HL-60 (cell line): ENCODE measurements at regions not wholly inside any gene's neighbourhood (a gene's known extent, or its start where the extent isn't known, plus 50 kb on each side); places are given as distances from the start of the nearest gene placed in this dataset.

Experiments used
- DNase-seq, 2 experiments: peaks; one replicate each; pipeline ENCODE4 v3.0.0-alpha.2; 2010 to 2020; ENCODE audit warnings: low read depth in 1 of 2, low spot score in 1 of 2
- H3K27ac ChIP-seq: fragments of 250-450 bp; sonication (Bioruptor Pico); replicated peaks from 2 replicates; pipeline ENCODE4 v1.5.1; 2020; ENCODE audit warnings: mild to moderate bottlenecking, moderate library complexity
- H3K27me3 ChIP-seq: fragments of 250-450 bp; sonication (Bioruptor Pico); 2 replicates; pipeline ENCODE4 v1.5.1; 2021; ENCODE audit warnings: mild to moderate bottlenecking, moderate library complexity; ENCODE audit not compliant: insufficient read depth, poor library complexity, severe bottlenecking
- H3K4me3 ChIP-seq: replicated peaks from 2 replicates; pipeline ENCODE4 v1.5.1; 2011; ENCODE audit warnings: mild to moderate bottlenecking, control low read depth, low read length; ENCODE audit not compliant: insufficient read depth
- GABPA ChIP-seq: IDR thresholded peaks from 2 replicates; pipeline ENCODE4 v1.6.1; 2012; ENCODE audit warnings: low read depth
- POLR2AphosphoS5 ChIP-seq: IDR thresholded peaks from 2 replicates; pipeline ENCODE4 v1.6.1; 2012; ENCODE audit warnings: low read depth
- REST ChIP-seq: IDR thresholded peaks from 2 replicates; pipeline ENCODE4 v1.6.1; 2012; ENCODE audit warnings: low read depth; ENCODE audit not compliant: insufficient replicate concordance
- SPI1 ChIP-seq: IDR thresholded peaks from 2 replicates; pipeline ENCODE4 v1.6.1; 2012; ENCODE audit warnings: low read depth, mild to moderate bottlenecking, borderline replicate concordance
- TF ChIP-seq, protein P1 (sequence below): IDR thresholded peaks from one replicate; pipeline ENCODE4 v1.5.1; 2011; ENCODE audit warnings: low read length, control low read depth, inconsistent platforms; ENCODE audit not compliant: insufficient read depth

GRCh38 chr16:17676171-17676570 lies 205.4 kb upstream of the XYLT1 start:
- H3K4me3 ChIP-seq = no peak overlapping the region
- TF ChIP-seq, protein P1, sequence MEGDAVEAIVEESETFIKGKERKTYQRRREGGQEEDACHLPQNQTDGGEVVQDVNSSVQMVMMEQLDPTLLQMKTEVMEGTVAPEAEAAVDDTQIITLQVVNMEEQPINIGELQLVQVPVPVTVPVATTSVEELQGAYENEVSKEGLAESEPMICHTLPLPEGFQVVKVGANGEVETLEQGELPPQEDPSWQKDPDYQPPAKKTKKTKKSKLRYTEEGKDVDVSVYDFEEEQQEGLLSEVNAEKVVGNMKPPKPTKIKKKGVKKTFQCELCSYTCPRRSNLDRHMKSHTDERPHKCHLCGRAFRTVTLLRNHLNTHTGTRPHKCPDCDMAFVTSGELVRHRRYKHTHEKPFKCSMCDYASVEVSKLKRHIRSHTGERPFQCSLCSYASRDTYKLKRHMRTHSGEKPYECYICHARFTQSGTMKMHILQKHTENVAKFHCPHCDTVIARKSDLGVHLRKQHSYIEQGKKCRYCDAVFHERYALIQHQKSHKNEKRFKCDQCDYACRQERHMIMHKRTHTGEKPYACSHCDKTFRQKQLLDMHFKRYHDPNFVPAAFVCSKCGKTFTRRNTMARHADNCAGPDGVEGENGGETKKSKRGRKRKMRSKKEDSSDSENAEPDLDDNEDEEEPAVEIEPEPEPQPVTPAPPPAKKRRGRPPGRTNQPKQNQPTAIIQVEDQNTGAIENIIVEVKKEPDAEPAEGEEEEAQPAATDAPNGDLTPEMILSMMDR = no peak
- TF ChIP-seq GABPA = no peak
- TF ChIP-seq POLR2AphosphoS5 = no peak
- TF ChIP-seq SPI1 = no peak
- TF ChIP-seq REST = no peak
- no peaks in the 10 kb centered on the region for H3K27me3 ChIP-seq
- H3K27ac ChIP-seq = no peak overlapping the region
- no peak for DNase-seq

DNA sequence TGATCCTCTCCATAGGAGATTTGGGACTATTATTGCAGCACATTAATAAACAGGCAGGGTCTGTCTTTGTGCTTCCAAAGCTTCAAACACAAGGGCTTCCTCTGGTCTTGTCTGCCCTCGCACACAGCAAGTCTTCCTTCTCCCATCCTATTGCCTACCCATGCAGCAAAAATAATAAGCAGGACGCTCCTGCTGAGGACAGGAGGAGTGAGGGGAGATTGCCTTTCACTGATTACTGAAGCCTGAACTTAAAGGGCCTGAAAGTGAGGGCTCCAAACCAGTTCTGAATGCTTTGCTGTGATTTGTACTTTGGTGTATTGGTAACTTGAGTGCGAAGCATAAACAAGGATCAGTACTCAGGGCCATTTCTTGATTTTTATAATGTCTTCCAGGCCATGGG lies 197.6 kb upstream of the XYLT1 start:
- H3K27ac ChIP-seq = no peak overlapping the region
- TF ChIP-seq, protein P1 = no peak
- TF ChIP-seq REST = no peak
- TF ChIP-seq POLR2AphosphoS5 = no peak
- no peak for TF ChIP-seq SPI1
- TF ChIP-seq GABPA = no peak
- DNase-seq = no peak
- no peak overlapping the region for H3K4me3 ChIP-seq
- H3K27me3 ChIP-seq = no peaks in the 10 kb centered on the region

GRCh38 chr16:17666293-17666692 lies 195.5 kb upstream of the XYLT1 start:
- DNase-seq = no peak
- no peaks in the 10 kb centered on the region for H3K27me3 ChIP-seq
- H3K27ac ChIP-seq = no peak overlapping the region
- TF ChIP-seq GABPA (no peak), SPI1 (no peak)
- H3K4me3 ChIP-seq = no peak overlapping the region

DNA sequence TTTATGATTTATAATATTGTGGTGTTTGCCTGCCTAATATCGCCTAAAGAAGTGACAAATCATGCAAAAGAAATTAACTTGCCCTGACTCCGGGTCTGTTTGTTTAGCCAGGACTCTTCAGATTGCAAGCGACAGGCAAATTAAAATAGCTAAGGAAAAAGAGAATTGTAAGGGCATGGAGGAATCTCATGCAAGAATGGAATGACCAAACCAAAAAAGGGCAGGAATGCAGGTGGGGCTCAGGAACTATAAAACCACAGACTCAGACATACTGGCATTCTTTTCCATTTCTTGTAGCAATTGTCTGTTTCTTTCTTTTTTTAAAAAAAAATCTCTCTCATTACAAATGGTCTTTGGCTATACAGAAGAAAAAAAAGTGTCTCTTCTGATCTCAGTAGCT lies 188.1 kb upstream of the XYLT1 start:
- peaks cover 2% of the 10 kb centered on the region for H3K27me3 ChIP-seq
- no peak for TF ChIP-seq SPI1
- TF ChIP-seq, protein P1 = no peak
- no peak for TF ChIP-seq GABPA
- TF ChIP-seq POLR2AphosphoS5 = no peak
- no peak for TF ChIP-seq REST
- no peak overlapping the region for H3K4me3 ChIP-seq
- H3K27ac ChIP-seq = no peak overlapping the region
- DNase-seq = no peak
